Loucy (cell line): ENCODE measurements at regions not wholly inside any gene's neighbourhood (a gene's known extent, or its start where the extent isn't known, plus 50 kb on each side); places are given as distances from the start of the nearest gene placed in this dataset.

ENCODE experiments used
- H2AFZ ChIP-seq: fragments of 200-600 bp; sonication (generic); 2 replicates; pipeline ENCODE4 v1.6.0; 2016; ENCODE audit warnings: antibody characterized with exemption, mild to moderate bottlenecking, low read length, moderate library complexity
- H3F3A ChIP-seq: fragments of 200-600 bp; 2 replicates; pipeline ENCODE4 v1.6.0; 2016; ENCODE audit warnings: antibody characterized with exemption, low read depth, mild to moderate bottlenecking
- H3K27me3 ChIP-seq: fragments of 200-600 bp; sonication (generic); 2 replicates; pipeline ENCODE4 v1.6.1; 2014; ENCODE audit warnings: low read length, mild to moderate bottlenecking; ENCODE audit not compliant: insufficient read depth, poor library complexity, severe bottlenecking
- H3K36me3 ChIP-seq: fragments of 200-600 bp; sonication (generic); 2 replicates; pipeline ENCODE4 v1.6.1; 2016; ENCODE audit warnings: low read length; ENCODE audit not compliant: insufficient read depth
- H3K4me1 ChIP-seq: fragments of 200-600 bp; sonication (generic); 2 replicates; pipeline ENCODE4 v1.5.1; 2014; ENCODE audit warnings: low read length, mild to moderate bottlenecking; ENCODE audit not compliant: insufficient read depth, poor library complexity, severe bottlenecking
- H3K4me2 ChIP-seq: fragments of 200-600 bp; sonication (generic); 2 replicates; pipeline ENCODE4 v1.6.0; 2014; ENCODE audit warnings: antibody characterized with exemption, low read length, low read depth, mild to moderate bottlenecking; ENCODE audit not compliant: poor library complexity, severe bottlenecking
- H3K4me3 ChIP-seq: fragments of 200-600 bp; sonication (generic); 2 replicates; pipeline ENCODE4 v1.5.1; 2014; ENCODE audit warnings: low read length, mild to moderate bottlenecking, mixed read lengths; ENCODE audit not compliant: poor library complexity, severe bottlenecking
- H3K79me2 ChIP-seq: fragments of 200-600 bp; sonication (generic); 2 replicates; pipeline ENCODE4 v1.6.1; 2014; ENCODE audit warnings: low read length; ENCODE audit not compliant: insufficient read depth
- H3K9ac ChIP-seq: fragments of 200-600 bp; sonication (generic); 2 replicates; pipeline ENCODE4 v1.6.0; 2014; ENCODE audit warnings: mild to moderate bottlenecking, low read depth, low read length, moderate library complexity; ENCODE audit not compliant: poor library complexity, severe bottlenecking
- H3K9me2 ChIP-seq: fragments of 200-600 bp; sonication (generic); replicated peaks from 2 replicates; pipeline ENCODE4 v1.6.1; 2016; ENCODE audit warnings: low read depth, low read length, mixed read lengths
- H3K9me3 ChIP-seq: fragments of 200-600 bp; sonication (generic); 2 replicates; pipeline ENCODE4 v1.6.1; 2014; ENCODE audit warnings: mild to moderate bottlenecking, antibody characterized with exemption, low read length, low read depth; ENCODE audit not compliant: insufficient read depth
- H4K20me1 ChIP-seq: fragments of 200-600 bp; sonication (generic); 2 replicates; pipeline ENCODE4 v1.6.0; 2014; ENCODE audit warnings: antibody characterized with exemption, low read length, mild to moderate bottlenecking; ENCODE audit not compliant: insufficient read depth, poor library complexity, severe bottlenecking
- EZH2phosphoT487 ChIP-seq: fragments of 200-600 bp; IDR thresholded peaks from 2 replicates; pipeline ENCODE4 v1.6.1; 2018; ENCODE audit warnings: antibody characterized with exemption, mild to moderate bottlenecking, moderate library complexity, borderline replicate concordance
- TF ChIP-seq, protein P1 (sequence below): fragments of 200-600 bp; sonication (generic); conservative IDR thresholded peaks from 2 replicates; pipeline ENCODE4 v1.5.1; 2014; ENCODE audit warnings: mild to moderate bottlenecking, antibody characterized with exemption, low read length

DNA sequence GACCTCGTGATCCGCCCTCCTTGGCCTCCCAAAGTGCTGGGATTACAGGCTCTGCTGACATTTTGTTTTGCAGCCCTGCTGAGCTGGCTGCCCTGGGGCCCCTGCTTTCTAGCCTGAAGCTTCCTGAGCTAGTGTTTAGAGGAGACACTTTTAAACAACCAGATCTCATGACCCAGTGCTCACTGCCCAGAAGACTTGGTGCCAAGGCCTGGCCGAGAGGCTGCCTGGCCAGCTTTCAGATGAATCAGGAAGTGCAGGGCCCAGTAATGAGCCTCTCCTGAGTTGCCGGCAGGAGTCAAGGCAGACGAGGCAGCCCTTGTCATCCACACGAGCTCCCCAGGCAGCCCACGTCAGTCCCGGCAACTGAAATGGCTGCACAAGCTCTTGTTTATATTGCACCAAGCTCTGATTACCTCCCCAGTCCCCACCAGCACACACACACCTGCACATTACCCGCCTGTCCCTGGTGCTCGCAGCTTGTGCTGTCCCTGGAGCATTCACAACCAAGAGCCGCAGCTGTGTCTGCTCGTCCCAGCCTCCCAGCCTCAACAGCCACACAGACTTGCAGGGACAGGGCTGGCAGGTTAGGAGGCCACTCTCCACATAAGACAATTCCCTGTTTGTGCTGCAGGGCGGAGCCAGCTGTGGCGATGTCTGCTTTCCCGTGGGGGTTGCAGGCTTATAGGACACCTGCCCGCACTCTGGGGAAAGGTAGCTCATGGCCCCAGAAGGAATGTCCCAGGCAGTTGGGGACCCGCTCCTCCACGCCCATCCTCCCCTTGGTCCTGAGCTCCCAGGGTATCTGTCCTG, 331.2 kb upstream of the MYT1L start:
- no peak overlapping the region for H3K9ac ChIP-seq
- TF ChIP-seq EZH2phosphoT487 = no peak
- TF ChIP-seq, protein P1, sequence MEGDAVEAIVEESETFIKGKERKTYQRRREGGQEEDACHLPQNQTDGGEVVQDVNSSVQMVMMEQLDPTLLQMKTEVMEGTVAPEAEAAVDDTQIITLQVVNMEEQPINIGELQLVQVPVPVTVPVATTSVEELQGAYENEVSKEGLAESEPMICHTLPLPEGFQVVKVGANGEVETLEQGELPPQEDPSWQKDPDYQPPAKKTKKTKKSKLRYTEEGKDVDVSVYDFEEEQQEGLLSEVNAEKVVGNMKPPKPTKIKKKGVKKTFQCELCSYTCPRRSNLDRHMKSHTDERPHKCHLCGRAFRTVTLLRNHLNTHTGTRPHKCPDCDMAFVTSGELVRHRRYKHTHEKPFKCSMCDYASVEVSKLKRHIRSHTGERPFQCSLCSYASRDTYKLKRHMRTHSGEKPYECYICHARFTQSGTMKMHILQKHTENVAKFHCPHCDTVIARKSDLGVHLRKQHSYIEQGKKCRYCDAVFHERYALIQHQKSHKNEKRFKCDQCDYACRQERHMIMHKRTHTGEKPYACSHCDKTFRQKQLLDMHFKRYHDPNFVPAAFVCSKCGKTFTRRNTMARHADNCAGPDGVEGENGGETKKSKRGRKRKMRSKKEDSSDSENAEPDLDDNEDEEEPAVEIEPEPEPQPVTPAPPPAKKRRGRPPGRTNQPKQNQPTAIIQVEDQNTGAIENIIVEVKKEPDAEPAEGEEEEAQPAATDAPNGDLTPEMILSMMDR = no peak
- no peak overlapping the region for H2AFZ ChIP-seq

DNA sequence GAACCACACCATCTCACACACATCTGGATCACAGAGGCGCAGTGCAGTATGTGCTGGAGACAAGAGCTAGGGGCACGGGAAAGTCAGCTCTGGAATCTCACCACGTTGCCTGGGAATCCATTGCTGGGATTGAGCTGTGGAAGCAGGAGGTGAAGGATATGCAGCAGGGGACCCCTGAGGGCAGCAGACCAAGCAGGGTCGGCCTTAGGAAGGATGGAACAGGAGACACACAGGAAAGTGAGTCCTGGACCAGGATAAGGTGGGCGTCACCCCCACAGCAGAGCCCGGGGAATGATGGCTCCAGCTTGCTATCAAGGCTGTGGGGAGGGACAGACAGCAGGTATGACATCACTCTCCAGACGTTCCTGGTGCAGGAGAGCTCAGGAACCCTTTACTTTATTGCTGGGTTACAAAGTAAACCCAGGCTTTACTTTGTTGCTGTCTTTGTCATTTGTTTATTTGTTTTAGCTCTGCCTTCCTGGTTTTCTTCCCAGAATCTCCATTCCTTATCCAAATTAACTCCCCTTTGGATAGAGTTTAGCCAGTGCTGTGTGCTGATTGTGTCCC, 329.8 kb upstream of the MYT1L start:
- no peak overlapping the region for H3K9ac ChIP-seq
- no peaks in the 10 kb centered on the region for H3K79me2 ChIP-seq
- no peaks in the 10 kb centered on the region for H3K4me1 ChIP-seq
- H2AFZ ChIP-seq = no peak overlapping the region
- no peaks in the 10 kb centered on the region for H3F3A ChIP-seq
- H3K4me2 ChIP-seq = no peak overlapping the region
- H3K4me3 ChIP-seq = no peak overlapping the region
- H4K20me1 ChIP-seq = no peaks in the 10 kb centered on the region
- TF ChIP-seq EZH2phosphoT487 = no peak
- TF ChIP-seq, protein P1 = no peak
- H3K36me3 ChIP-seq = no peaks in the 10 kb centered on the region
- H3K27me3 ChIP-seq = no peaks in the 10 kb centered on the region
- H3K9me2 ChIP-seq = no peaks in the 10 kb centered on the region
- H3K9me3 ChIP-seq = no peaks in the 10 kb centered on the region; the same call in 1 of the 2 replicates

More for the DNA sequence above, 331.2 kb upstream of the MYT1L start:
- Histone ChIP-seq H3K9me3 (no peaks in the 10 kb centered on the region; the same call in 1 of the 2 replicates), H3K4me1 (no peaks in the 10 kb centered on the region), H3K36me3 (no peaks in the 10 kb centered on the region), H3F3A (no peaks in the 10 kb centered on the region), H3K79me2 (no peaks in the 10 kb centered on the region), H3K9me2 (no peaks in the 10 kb centered on the region), H3K27me3 (no peaks in the 10 kb centered on the region), H4K20me1 (no peaks in the 10 kb centered on the region), H3K4me2 (no peak overlapping the region), H3K4me3 (no peak overlapping the region)

GRCh38 chr2:2657121-2657962, 326.3 kb upstream of the MYT1L start:
- H3K79me2 ChIP-seq = no peaks in the 10 kb centered on the region
- no peaks in the 10 kb centered on the region for H3F3A ChIP-seq
- H3K4me1 ChIP-seq = no peaks in the 10 kb centered on the region
- H4K20me1 ChIP-seq = no peaks in the 10 kb centered on the region
- no peak for TF ChIP-seq EZH2phosphoT487
- TF ChIP-seq, protein P1 = no peak
- no peak overlapping the region for H3K9ac ChIP-seq
- no peaks in the 10 kb centered on the region; the same call in 1 of the 2 replicates for H3K9me3 ChIP-seq
- no peaks in the 10 kb centered on the region for H3K27me3 ChIP-seq
- no peak overlapping the region for H3K4me2 ChIP-seq
- no peaks in the 10 kb centered on the region for H3K9me2 ChIP-seq
- no peak overlapping the region for H3K4me3 ChIP-seq
- no peak overlapping the region for H2AFZ ChIP-seq
- H3K36me3 ChIP-seq = no peaks in the 10 kb centered on the region
